Vagina (tissue), 2 donors: ENCODE measurements at regions not wholly inside any gene's neighbourhood (a gene's known extent, or its start where the extent isn't known, plus 50 kb on each side); places are given as distances from the start of the nearest gene placed in this dataset.

Experiments used
- CTCF ChIP-seq, 3 experiments: fragments of 450-650 bp in 2 of 3; fragments of 200-600 bp in 1 of 3; sonication (generic) in 1 of 3; IDR thresholded peaks; one replicate each; pipeline ENCODE4 v1.5.1; 2017 to 2019; ENCODE audit warnings: antibody characterized with exemption in 3 of 3, mild to moderate bottlenecking in 2 of 3, moderate library complexity in 2 of 3
- POLR2A ChIP-seq, 2 donors: fragments of 450-650 bp; IDR thresholded peaks; one replicate each; pipeline ENCODE4 v1.6.1; 2017; ENCODE audit warnings: antibody characterized with exemption in 2 of 2, mild to moderate bottlenecking in 2 of 2, moderate library complexity in 2 of 2

GRCh38 chr5:168156170-168156569 is 135.3 kb upstream of the WWC1 start:
- TF ChIP-seq POLR2A (IDR thresholded peaks at IDR 0.05): no peak
- TF ChIP-seq CTCF (IDR thresholded peaks at IDR 0.05): no peak
